ENCODE measurements at regions not wholly inside any gene's neighbourhood (a gene's known extent, or its start where the extent isn't known, plus 50 kb on each side); places are given as distances from the start of the nearest gene placed in this dataset.

GRCh38 chr5:20102293-20102692, 114.3 kb upstream of the CDH18 start:
- no peak overlapping the region for H3K27ac ChIP-seq
- ATAC-seq (ENCODE audit: low FRiP score in 2 of 2) (no peak), DNase-seq (no peak)
- H3K27me3 ChIP-seq = no peaks in the 10 kb centered on the region
- no peaks in the 10 kb centered on the region for H3K4me1 ChIP-seq
- no peaks in the 10 kb centered on the region for H3K36me3 ChIP-seq
- WGBS, 2 donors = 77 to 84% methylated on average over 7 of the region's 7 CpGs
- TF ChIP-seq CTCF (IDR thresholded peaks at IDR 0.05) = no peak
- no peak for TF ChIP-seq EP300 (IDR thresholded peaks at IDR 0.05)
- no peak for TF ChIP-seq POLR2A (IDR thresholded peaks at IDR 0.05)
- no peak for TF ChIP-seq POLR2AphosphoS5 (IDR thresholded peaks at IDR 0.05)
- H3K9me3 ChIP-seq = no peaks in the 10 kb centered on the region
- no peak overlapping the region for H3K4me3 ChIP-seq

- H3K27ac ChIP-seq = no peak overlapping the region
- no peaks in the 10 kb centered on the region for H3K36me3 ChIP-seq
- no peak for TF ChIP-seq CTCF (IDR thresholded peaks at IDR 0.05)
- no peak for TF ChIP-seq POLR2A (IDR thresholded peaks at IDR 0.05)
- TF ChIP-seq EP300 (IDR thresholded peaks at IDR 0.05) = no peak
- no peak for TF ChIP-seq POLR2AphosphoS5 (IDR thresholded peaks at IDR 0.05)
- H3K9me3 ChIP-seq = no peaks in the 10 kb centered on the region
- H3K4me1 ChIP-seq = no peaks in the 10 kb centered on the region
- DNase-seq = no peak
- no peak for ATAC-seq (ENCODE audit: low FRiP score in 2 of 2)
- 75 to 82% methylated on average over 1 of the region's 1 CpG for WGBS, 2 donors
- no peaks in the 10 kb centered on the region for H3K27me3 ChIP-seq
- H3K4me3 ChIP-seq = no peak overlapping the region
Observed at GRCh38 chr5:20098694-20099093, 110.7 kb upstream of the CDH18 start.

GRCh38 chr5:20088361-20088760, 100.4 kb upstream of the CDH18 start:
- no peaks in the 10 kb centered on the region for H3K4me1 ChIP-seq
- H3K27me3 ChIP-seq = no peaks in the 10 kb centered on the region
- no peaks in the 10 kb centered on the region for H3K36me3 ChIP-seq
- ATAC-seq (ENCODE audit: low FRiP score in 2 of 2) (no peak), DNase-seq (no peak)
- no peak overlapping the region for H3K27ac ChIP-seq
- no peak overlapping the region for H3K4me3 ChIP-seq
- H3K9me3 ChIP-seq = no peaks in the 10 kb centered on the region
- TF ChIP-seq EP300 (IDR thresholded peaks at IDR 0.05) (no peak), POLR2AphosphoS5 (IDR thresholded peaks at IDR 0.05) (no peak), POLR2A (IDR thresholded peaks at IDR 0.05) (no peak), CTCF (IDR thresholded peaks at IDR 0.05) (no peak)
- WGBS, 2 donors = 76 to 81% methylated on average over 2 of the region's 2 CpGs

GRCh38 chr5:20087299-20087698, 99.3 kb upstream of the CDH18 start:
- no peaks in the 10 kb centered on the region for H3K4me1 ChIP-seq
- H3K27me3 ChIP-seq = no peaks in the 10 kb centered on the region
- no peak for ATAC-seq (ENCODE audit: low FRiP score in 2 of 2)
- no peak overlapping the region for H3K27ac ChIP-seq
- no peaks in the 10 kb centered on the region for H3K9me3 ChIP-seq
- no peak overlapping the region for H3K4me3 ChIP-seq
- DNase-seq = no peak
- WGBS, 2 donors = 48 to 55% methylated on average over 2 of the region's 2 CpGs
- TF ChIP-seq EP300 (IDR thresholded peaks at IDR 0.05) (no peak), POLR2AphosphoS5 (IDR thresholded peaks at IDR 0.05) (no peak), CTCF (IDR thresholded peaks at IDR 0.05) (no peak), POLR2A (IDR thresholded peaks at IDR 0.05) (no peak)
- no peaks in the 10 kb centered on the region for H3K36me3 ChIP-seq

- 52 to 59% methylated on average over 2 of the region's 2 CpGs for WGBS, 2 donors
- H3K27me3 ChIP-seq = no peaks in the 10 kb centered on the region
- DNase-seq (no peak), ATAC-seq (ENCODE audit: low FRiP score in 2 of 2) (no peak)
- H3K4me1 ChIP-seq = no peaks in the 10 kb centered on the region
- H3K36me3 ChIP-seq = no peaks in the 10 kb centered on the region
- H3K4me3 ChIP-seq = no peak overlapping the region
- no peaks in the 10 kb centered on the region for H3K9me3 ChIP-seq
- no peak overlapping the region for H3K27ac ChIP-seq
- TF ChIP-seq EP300 (IDR thresholded peaks at IDR 0.05) (no peak), CTCF (IDR thresholded peaks at IDR 0.05) (no peak), POLR2AphosphoS5 (IDR thresholded peaks at IDR 0.05) (no peak), POLR2A (IDR thresholded peaks at IDR 0.05) (no peak)
Observed at GRCh38 chr5:20077186-20077585, 89.2 kb upstream of the CDH18 start.
